Tibial artery (tissue), 4 donors: ENCODE measurements at regions not wholly inside any gene's neighbourhood (a gene's known extent, or its start where the extent isn't known, plus 50 kb on each side); places are given as distances from the start of the nearest gene placed in this dataset.

Experiments used
- DNase-seq, 2 donors: peaks; one replicate each; pipeline ENCODE4 v3.0.0-alpha.2; 2019
- H3K27ac ChIP-seq, 2 donors: fragments of 200-600 bp; sonication (generic) in 1 of 2; 1 replicate in 1 of 2; 2 replicates in 1 of 2; pipeline ENCODE4 v1.5.1; 2018 to 2019; ENCODE audit warnings: mild to moderate bottlenecking in 1 of 2
- H3K27me3 ChIP-seq, 2 donors: fragments of 200-600 bp; sonication (generic) in 1 of 2; one replicate each; pipeline versions ENCODE4 v1.5.1 to v1.6.0; 2016 to 2019
- H3K36me3 ChIP-seq, 3 donors: fragments of 200-600 bp; sonication (generic) in 2 of 3; one replicate each; pipeline ENCODE4 v1.5.1; 2016 to 2019; ENCODE audit warnings: mild to moderate bottlenecking in 2 of 3
- H3K4me1 ChIP-seq, 4 donors: fragments of 200-600 bp; sonication (generic) in 2 of 4; 1 replicate in 3 of 4; 2 replicates in 1 of 4; pipeline ENCODE4 v1.5.1; 2016 to 2019
- H3K4me3 ChIP-seq, 2 donors: fragments of 200-600 bp; sonication (generic) in 1 of 2; 1 replicate in 1 of 2; 2 replicates in 1 of 2; pipeline ENCODE4 v1.5.1; 2018 to 2019; ENCODE audit warnings: mild to moderate bottlenecking in 2 of 2
- H3K9me3 ChIP-seq, 3 donors: fragments of 200-600 bp; sonication (generic) in 1 of 3; one replicate each; pipeline ENCODE4 v1.5.1; 2016 to 2019
- intact Hi-C: fragments of 100-400 bp; cut with DNase I; formaldehyde crosslinking; loops from one replicate; pipeline ENCODE4 v1.15.0; 2023; ENCODE audit warnings: low total_unique reads
- TF ChIP-seq, protein P1 (sequence below), 2 experiments: fragments of 200-600 bp in 1 of 2; fragments of 450-650 bp in 1 of 2; IDR thresholded peaks; one replicate each; pipeline ENCODE4 v1.5.1; 2017 to 2019; ENCODE audit warnings: antibody characterized with exemption in 2 of 2, mild to moderate bottlenecking in 1 of 2, moderate library complexity in 1 of 2

DNA sequence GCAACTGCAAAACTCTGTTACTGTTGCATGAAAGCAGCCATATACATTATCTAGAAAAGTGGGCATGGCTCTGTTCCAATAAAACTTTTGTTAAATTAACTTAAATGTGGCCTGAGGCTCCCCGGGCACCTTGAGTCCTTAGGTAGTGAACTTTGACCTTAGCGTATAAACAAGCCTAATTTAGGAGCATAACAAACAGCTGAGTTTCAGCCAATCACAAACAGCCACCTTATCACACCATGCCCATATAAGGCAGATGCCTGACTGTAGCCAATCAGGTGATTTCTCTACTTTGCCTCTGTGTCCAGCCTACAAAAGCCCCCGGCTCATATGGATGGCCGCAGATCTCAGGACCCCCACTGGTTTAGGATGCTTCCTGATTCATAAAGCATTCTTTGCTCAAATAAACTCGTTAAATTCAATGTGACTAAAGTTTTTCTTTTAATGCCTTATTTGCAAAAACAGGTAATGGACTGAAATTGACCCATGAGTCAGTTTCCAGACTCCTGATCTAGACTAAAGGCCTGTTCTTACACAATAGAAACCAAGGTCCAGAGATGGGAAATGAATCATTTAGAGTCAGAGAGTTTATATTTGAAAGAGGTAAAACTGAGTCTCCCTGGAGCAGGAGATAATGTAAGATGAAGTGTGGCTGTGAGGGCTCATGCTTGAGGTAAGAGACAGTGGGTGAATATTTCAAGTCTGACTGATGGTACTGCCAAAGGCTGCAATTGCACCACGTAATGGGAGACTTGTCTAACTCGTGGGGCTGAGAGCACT lies 130.2 kb downstream of the FGF9 start:
- Histone ChIP-seq H3K27me3 (no peaks in the 10 kb centered on the region), H3K4me1 (no peaks in the 10 kb centered on the region), H3K36me3 (no peaks in the 10 kb centered on the region), H3K27ac (no peak overlapping the region), H3K9me3 (peaks cover 0 to 4% (median 0%) of the 10 kb centered on the region in 3 donors), H3K4me3 (no peak overlapping the region)
- intact Hi-C loops = no loop called here
- DNase-seq = no peak
- TF ChIP-seq, protein P1, sequence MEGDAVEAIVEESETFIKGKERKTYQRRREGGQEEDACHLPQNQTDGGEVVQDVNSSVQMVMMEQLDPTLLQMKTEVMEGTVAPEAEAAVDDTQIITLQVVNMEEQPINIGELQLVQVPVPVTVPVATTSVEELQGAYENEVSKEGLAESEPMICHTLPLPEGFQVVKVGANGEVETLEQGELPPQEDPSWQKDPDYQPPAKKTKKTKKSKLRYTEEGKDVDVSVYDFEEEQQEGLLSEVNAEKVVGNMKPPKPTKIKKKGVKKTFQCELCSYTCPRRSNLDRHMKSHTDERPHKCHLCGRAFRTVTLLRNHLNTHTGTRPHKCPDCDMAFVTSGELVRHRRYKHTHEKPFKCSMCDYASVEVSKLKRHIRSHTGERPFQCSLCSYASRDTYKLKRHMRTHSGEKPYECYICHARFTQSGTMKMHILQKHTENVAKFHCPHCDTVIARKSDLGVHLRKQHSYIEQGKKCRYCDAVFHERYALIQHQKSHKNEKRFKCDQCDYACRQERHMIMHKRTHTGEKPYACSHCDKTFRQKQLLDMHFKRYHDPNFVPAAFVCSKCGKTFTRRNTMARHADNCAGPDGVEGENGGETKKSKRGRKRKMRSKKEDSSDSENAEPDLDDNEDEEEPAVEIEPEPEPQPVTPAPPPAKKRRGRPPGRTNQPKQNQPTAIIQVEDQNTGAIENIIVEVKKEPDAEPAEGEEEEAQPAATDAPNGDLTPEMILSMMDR (IDR thresholded peaks at IDR 0.05) = no peak

DNA sequence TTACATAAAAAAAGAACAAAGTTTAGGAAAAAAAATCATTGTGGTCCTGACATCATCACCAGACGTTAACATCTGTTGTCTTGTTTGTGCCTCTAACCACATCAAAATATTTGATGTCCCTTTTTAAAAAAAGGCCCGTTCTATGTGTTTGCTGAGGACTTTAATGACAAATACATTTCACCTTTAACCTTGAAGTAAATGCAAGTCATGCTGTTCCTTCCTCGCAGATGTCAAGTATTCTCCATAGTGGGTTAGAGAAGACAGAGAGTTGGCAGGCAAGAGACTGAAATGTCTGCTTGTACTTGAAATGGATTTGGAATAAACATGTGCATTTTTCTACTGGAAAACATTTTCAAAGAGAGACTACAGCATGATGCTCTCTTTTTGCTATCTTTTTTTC lies 134.9 kb downstream of the FGF9 start:
- no peak overlapping the region for H3K27ac ChIP-seq
- intact Hi-C loops = no loop called here
- no peak overlapping the region for H3K4me3 ChIP-seq
- no peaks in the 10 kb centered on the region for H3K36me3 ChIP-seq
- no peak for DNase-seq
- no peaks in the 10 kb centered on the region for H3K4me1 ChIP-seq
- H3K27me3 ChIP-seq = no peaks in the 10 kb centered on the region
- H3K9me3 ChIP-seq = no peaks in the 10 kb centered on the region
- TF ChIP-seq, protein P1 (IDR thresholded peaks at IDR 0.05) = no peak

- H3K27ac ChIP-seq = no peak overlapping the region
- no peaks in the 10 kb centered on the region for H3K9me3 ChIP-seq
- no peaks in the 10 kb centered on the region for H3K4me1 ChIP-seq
- H3K36me3 ChIP-seq = no peaks in the 10 kb centered on the region
- H3K27me3 ChIP-seq = peaks cover 0 to 9% of the 10 kb centered on the region in 2 donors
- no peak for DNase-seq
- intact Hi-C loops = no loop called here
- TF ChIP-seq, protein P1 (IDR thresholded peaks at IDR 0.05) = no peak
- no peak overlapping the region for H3K4me3 ChIP-seq
These were observed 141.3 kb downstream of the FGF9 start for GRCh38 chr13:21812192-21812626.

- no peak for DNase-seq
- Histone ChIP-seq H3K36me3 (no peaks in the 10 kb centered on the region), H3K4me1 (no peaks in the 10 kb centered on the region), H3K4me3 (no peak overlapping the region), H3K27me3 (peaks cover 0 to 9% of the 10 kb centered on the region in 2 donors), H3K27ac (no peak overlapping the region), H3K9me3 (no peaks in the 10 kb centered on the region)
- TF ChIP-seq, protein P1 (IDR thresholded peaks at IDR 0.05) = no peak
- intact Hi-C loops = no loop called here
These were observed 142.2 kb downstream of the FGF9 start for GRCh38 chr13:21813110-21813509.

DNA sequence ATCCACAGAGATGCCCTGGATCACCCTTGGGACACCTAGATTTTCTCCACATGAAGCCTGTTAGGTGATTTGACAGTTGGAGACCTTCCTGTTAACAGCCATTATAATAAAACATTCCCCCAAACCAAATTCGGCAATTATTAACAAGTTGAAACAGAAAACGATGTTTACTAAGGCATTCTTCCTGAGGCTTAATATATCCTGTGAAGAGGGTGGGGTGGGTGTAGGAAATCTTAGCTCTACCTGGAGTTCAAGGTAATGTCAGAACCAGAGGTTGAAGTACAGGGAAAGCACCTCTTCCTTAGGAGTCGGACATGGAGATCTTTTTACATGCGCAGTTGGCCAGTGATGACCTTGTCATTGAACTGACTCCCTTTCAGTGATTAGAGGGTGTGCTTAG lies 143.0 kb downstream of the FGF9 start:
- Histone ChIP-seq H3K27me3 (peaks cover 0 to 9% of the 10 kb centered on the region in 2 donors), H3K36me3 (no peaks in the 10 kb centered on the region), H3K4me3 (no peak overlapping the region), H3K4me1 (no peaks in the 10 kb centered on the region), H3K9me3 (no peaks in the 10 kb centered on the region), H3K27ac (no peak overlapping the region)
- DNase-seq = no peak
- TF ChIP-seq, protein P1 (IDR thresholded peaks at IDR 0.05) = no peak
- intact Hi-C loops = no loop called here
